GM21447 (cell line): ENCODE measurements at regions not wholly inside any gene's neighbourhood (a gene's known extent, or its start where the extent isn't known, plus 50 kb on each side); places are given as distances from the start of the nearest gene placed in this dataset.

Source experiments
- ATAC-seq: cut with Tn5 transposase; IDR thresholded peaks from one replicate; pipeline ENCODE4 v1.9.1; 2021; ENCODE audit not compliant: unreplicated experiment

- no peak for ATAC-seq
Observed at GRCh38 chr7:25850735-25851134, 301.3 kb upstream of the NFE2L3 start.

- no peak for ATAC-seq
Observed at GRCh38 chr7:25851332-25852210, 300.4 kb upstream of the NFE2L3 start.

GRCh38 chr7:25852211-25852938 lies 299.6 kb upstream of the NFE2L3 start:
- ATAC-seq = no peak

GRCh38 chr7:25852939-25853271 lies 299.1 kb upstream of the NFE2L3 start:
- no peak for ATAC-seq

GRCh38 chr7:25853314-25853713 lies 298.7 kb upstream of the NFE2L3 start:
- ATAC-seq = no peak

- no peak for ATAC-seq
Observed at GRCh38 chr7:25854059-25854458, 297.9 kb upstream of the NFE2L3 start.

GRCh38 chr7:25854608-25855497 lies 297.1 kb upstream of the NFE2L3 start:
- no peak for ATAC-seq

- ATAC-seq = no peak
Observed at GRCh38 chr7:25855854-25856782, 295.9 kb upstream of the NFE2L3 start.

- ATAC-seq = no peak
Observed at GRCh38 chr7:25857376-25858067, 294.5 kb upstream of the NFE2L3 start.

GRCh38 chr7:25858200-25858524 lies 293.8 kb upstream of the NFE2L3 start:
- ATAC-seq = no peak

- no peak for ATAC-seq
Observed at GRCh38 chr7:25858525-25859411, 293.2 kb upstream of the NFE2L3 start.

GRCh38 chr7:25859412-25860274 lies 292.4 kb upstream of the NFE2L3 start:
- no peak for ATAC-seq

GRCh38 chr7:25860275-25861163 lies 291.5 kb upstream of the NFE2L3 start:
- ATAC-seq = no peak

GRCh38 chr7:25861164-25861496 lies 290.9 kb upstream of the NFE2L3 start:
- no peak for ATAC-seq

GRCh38 chr7:25861601-25862260 lies 290.3 kb upstream of the NFE2L3 start:
- no peak for ATAC-seq

GRCh38 chr7:25862261-25863004 lies 289.6 kb upstream of the NFE2L3 start:
- ATAC-seq = peak; percentile 89
